Ureter (tissue), 1 donor: ENCODE measurements at regions not wholly inside any gene's neighbourhood (a gene's known extent, or its start where the extent isn't known, plus 50 kb on each side); places are given as distances from the start of the nearest gene placed in this dataset.
"Not testable (repeated sequence)": the region's sequence is repeated elsewhere in the genome, so short reads cannot be mapped to it uniquely, and the experiment has no call there.

Experiments used
- DNase-seq: peaks from one replicate; pipeline ENCODE4 v3.0.0-alpha.2; 2020; ENCODE audit warnings: low spot score
- donor health status: DM: yes; HTN: yes; CAD: no.

- no peak for DNase-seq
Observed at GRCh38 chr10:29209830-29210229, 79.0 kb upstream of the LYZL1 start.

DNA sequence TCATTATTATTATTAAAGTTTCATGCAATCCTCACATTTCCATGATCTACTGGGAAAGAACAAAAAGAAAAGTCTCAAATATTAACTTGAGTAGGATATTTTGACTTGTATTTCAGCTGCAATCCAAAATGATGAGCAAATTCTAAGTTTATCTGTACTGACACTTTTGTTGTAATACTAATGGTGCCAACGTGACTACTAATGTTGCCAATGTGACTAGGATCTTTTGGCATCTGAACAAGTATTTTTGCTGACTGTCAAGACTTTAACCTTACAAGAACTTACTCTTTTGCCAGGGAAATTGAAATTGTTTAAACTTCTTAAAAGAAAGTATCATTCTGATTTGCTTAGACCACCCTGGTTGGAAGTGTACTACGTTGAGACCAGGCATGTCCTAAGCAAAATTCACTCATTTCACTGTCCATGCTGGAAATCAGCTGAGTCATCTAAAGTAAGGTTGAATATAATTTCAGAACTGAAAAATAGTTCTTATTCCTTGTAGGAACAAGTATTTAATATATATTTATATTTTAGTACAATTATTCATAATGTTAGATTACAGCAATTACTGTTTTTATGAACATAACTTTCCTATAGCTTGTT lies 78.5 kb upstream of the LYZL1 start:
- no peak for DNase-seq

DNA sequence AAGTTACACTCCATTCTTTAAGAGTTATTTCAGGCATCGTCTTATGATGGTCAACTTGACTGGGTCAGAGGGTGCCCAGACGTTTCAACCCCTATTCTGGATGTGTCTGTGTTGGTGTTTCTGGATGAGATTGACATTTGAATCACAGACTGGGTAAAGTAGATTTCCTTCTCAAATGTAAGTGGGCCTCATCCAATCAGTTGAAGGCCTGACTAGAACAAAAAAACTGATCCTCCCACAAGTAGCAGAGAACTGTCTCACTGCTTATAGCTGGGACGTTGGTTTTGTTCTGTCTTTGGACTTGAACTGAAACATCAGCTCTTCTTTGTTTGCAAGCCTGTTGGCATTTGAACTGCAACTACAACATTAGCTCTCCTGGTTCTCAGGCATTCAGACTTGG lies 76.3 kb upstream of the LYZL1 start:
- DNase-seq, result no peak

DNA sequence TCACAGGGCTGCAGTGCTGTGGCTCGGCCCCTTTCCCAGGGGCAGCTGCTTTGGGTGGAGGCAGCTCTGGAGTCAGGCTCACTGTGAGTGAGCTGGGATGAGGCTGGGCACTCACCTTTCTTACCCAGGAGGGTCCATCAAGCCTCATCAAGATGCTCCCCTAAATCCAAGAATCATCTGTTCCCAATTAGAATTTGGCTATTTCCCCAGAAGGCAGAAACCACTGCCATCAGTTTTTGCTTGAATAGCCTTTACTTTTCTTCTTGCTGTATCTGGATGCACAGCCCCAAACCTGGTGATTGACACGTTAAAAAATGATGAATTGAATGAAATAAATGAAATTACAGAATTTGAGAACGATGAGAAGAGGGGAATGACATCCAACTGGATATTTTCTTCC lies 74.3 kb upstream of the LYZL1 start:
- no peak for DNase-seq

GRCh38 chr10:29217292-29217738 lies 71.6 kb upstream of the LYZL1 start:
- no peak for DNase-seq

DNA sequence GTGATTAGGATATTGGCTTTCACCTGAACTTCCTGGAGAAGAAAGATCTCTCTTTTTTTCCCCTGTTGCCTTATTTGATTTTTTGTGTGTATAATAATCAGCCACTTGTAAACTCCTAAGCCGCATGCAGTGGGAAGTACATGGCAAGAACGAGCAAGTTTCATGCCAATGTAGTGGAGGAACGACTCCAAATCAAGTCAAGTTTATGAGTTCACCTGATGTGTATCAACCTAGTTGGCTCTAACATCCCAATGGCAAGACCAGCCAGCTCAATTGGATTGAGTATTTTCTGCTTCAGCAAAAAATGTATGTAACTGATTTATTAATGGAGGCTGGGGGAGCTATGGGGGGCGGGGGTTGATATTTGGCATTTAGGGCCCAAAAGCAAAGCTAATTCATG lies 65.5 kb upstream of the LYZL1 start:
- DNase-seq, result no peak

DNA sequence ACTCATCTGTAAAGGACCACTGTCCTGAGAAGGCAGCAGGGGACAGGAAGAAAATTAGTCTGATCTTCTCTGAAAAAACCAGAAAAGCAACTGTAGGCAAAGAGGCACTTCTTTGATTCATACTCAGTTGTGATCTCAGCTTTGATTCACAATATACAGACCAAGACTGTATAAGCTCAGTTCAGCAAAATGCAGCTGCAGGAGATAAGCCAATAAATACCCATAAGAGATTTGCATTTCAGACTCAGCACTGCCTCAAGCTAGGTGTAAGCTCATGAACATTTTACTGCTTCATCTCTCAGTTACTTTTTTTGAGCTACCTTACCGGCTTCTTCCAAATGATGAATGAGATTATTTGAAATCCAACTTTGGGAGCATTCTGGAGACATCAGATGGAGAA lies 64.2 kb upstream of the LYZL1 start:
- no peak for DNase-seq

DNA sequence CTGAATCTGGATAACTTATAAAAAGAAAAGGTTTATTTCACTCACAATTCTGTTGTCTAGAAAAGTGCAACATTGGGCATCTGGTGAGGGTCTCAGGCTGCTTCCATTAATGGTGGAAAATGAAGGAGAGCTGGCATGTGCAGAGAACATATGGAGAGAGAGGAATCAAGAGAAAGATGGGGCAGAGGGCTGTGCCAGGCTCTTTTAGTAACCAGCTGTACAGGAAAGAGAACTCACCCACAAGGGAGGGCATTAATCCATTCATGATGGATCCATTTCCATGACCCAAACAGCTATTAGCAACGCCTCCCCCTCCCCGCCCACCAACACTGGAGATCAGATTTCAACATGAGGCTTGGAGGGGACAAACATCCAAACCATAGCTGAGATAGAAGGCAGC lies 61.7 kb upstream of the LYZL1 start:
- DNase-seq, result no peak

DNA sequence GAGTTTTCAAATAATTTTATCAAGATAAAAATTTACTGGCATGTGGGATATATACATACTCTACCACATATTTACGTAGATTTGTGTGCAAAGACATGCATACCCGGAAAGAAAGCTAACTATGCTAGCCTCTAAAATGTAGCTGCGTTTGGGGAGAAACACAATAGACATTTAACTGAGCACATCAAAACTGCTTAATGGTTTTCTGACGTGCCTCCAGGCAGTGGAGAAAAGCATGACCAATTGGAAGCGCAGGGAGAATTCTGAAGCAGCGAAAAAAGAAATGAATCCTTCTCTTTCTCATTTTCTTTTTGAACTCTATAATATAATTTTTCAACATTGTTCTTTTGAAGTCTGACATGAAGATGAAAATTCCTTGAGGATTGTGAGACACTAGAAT lies 60.3 kb upstream of the LYZL1 start:
- DNase-seq, result no peak

- DNase-seq, result no peak
Observed at GRCh38 chr10:29229258-29229705, 59.6 kb upstream of the LYZL1 start.

- not testable (repeated sequence) for DNase-seq
Observed at GRCh38 chr10:29236910-29237309, 52.0 kb upstream of the LYZL1 start.

DNA sequence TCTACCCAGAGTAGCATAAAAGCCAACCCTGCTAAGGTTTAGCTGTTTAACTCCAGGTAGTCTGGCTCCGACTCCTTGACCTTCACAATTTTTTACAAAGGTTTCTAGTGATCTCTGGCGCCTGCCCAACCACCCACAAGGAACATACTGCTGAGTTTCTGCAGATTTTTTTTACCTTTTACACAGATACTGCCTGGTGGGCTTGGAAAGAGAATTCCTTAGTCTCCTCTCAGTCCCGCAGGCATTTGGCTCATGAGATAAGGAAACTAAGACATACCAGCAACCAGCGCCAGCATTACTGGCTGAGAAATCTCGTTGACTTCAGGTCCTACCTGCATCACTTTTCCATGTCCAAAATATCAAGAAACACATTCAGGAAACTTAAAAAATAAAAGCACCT lies 51.1 kb upstream of the LYZL1 start:
- DNase-seq, result no peak

- no peak for DNase-seq
Observed at GRCh38 chr10:29238523-29239135, 50.2 kb upstream of the LYZL1 start.
